Right renal pelvis (tissue), 4 donors: ENCODE measurements at regions not wholly inside any gene's neighbourhood (a gene's known extent, or its start where the extent isn't known, plus 50 kb on each side); places are given as distances from the start of the nearest gene placed in this dataset.

Experiments
- DNase-seq, 4 donors: peaks; one replicate each; pipeline ENCODE4 v3.0.0-alpha.2; 2013; ENCODE audit warnings: low read depth in 4 of 4, low spot score in 3 of 4, missing footprints in 1 of 4

- DNase-seq: no peak
These were observed 311.7 kb upstream of the SEMA6D start for GRCh38 chr15:47405365-47406162.

GRCh38 chr15:47407692-47408091 is 309.6 kb upstream of the SEMA6D start:
- no peak for DNase-seq

- no peak for DNase-seq
These were observed 308.3 kb upstream of the SEMA6D start for GRCh38 chr15:47409038-47409437.

- no peak for DNase-seq
These were observed 307.7 kb upstream of the SEMA6D start for GRCh38 chr15:47409600-47409999.

- DNase-seq: no peak
These were observed 307.1 kb upstream of the SEMA6D start for GRCh38 chr15:47410247-47410646.

GRCh38 chr15:47411733-47412132 is 305.6 kb upstream of the SEMA6D start:
- DNase-seq: no peak

- DNase-seq: no peak
These were observed 305.2 kb upstream of the SEMA6D start for GRCh38 chr15:47412136-47412535.

- DNase-seq: no peak
These were observed 304.5 kb upstream of the SEMA6D start for GRCh38 chr15:47412802-47413201.

GRCh38 chr15:47414207-47414606 is 303.1 kb upstream of the SEMA6D start:
- DNase-seq: no peak

GRCh38 chr15:47415539-47415971 is 301.8 kb upstream of the SEMA6D start:
- peak in 1 of 4 donors; percentile 30 for DNase-seq

- DNase-seq: peak in 1 of 4 donors; percentile 13
These were observed 294.2 kb upstream of the SEMA6D start for GRCh38 chr15:47422881-47423665.

GRCh38 chr15:47427463-47427862 is 289.8 kb upstream of the SEMA6D start:
- DNase-seq: no peak

GRCh38 chr15:47429376-47429775 is 287.9 kb upstream of the SEMA6D start:
- no peak for DNase-seq

GRCh38 chr15:47431501-47431900 is 285.8 kb upstream of the SEMA6D start:
- DNase-seq: no peak

GRCh38 chr15:47432826-47433225 is 284.5 kb upstream of the SEMA6D start:
- no peak for DNase-seq

GRCh38 chr15:47434596-47434995 is 282.7 kb upstream of the SEMA6D start:
- DNase-seq: no peak

GRCh38 chr15:47437491-47437890 is 279.8 kb upstream of the SEMA6D start:
- DNase-seq: no peak

GRCh38 chr15:47439146-47440111 is 277.9 kb upstream of the SEMA6D start:
- no peak for DNase-seq

GRCh38 chr15:47442371-47442770 is 274.9 kb upstream of the SEMA6D start:
- no peak for DNase-seq

GRCh38 chr15:47443839-47444238 is 273.5 kb upstream of the SEMA6D start:
- DNase-seq: no peak
